ENCODE measurements at regions not wholly inside any gene's neighbourhood (a gene's known extent, or its start where the extent isn't known, plus 50 kb on each side); places are given as distances from the start of the nearest gene placed in this dataset.

DNA sequence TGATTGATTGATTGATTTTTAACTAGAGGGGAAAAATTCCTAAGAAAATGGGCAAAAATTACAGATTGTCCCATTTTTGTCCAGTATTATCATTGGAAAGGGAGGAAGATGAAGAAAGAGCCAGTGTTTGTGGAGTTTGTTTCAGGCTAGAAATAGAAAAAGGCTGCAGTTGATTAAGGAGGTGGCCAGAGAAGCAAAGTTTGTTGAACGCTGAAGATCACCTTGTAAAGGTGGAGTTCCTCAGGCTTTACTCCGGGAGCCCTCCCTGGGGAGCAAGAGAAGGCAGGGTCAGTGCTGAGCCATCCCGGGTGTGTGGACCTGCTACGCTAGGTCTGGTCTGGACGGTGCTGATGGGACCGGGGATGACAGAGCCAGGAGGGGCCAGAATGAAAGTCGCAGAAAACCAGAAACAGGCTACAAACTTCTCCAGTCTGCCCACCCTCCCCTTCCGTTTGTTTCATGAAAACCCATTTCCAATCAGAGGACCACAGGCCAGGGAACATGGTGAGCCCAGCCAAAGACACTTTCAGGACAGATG is 222.6 kb upstream of the FOXF1 start:
- FAIRE-seq (no peak), DNase-seq (ENCODE audit: insufficient read length) (no peak)
- TF ChIP-seq POLR2A (IDR thresholded peaks at IDR 0.05; ENCODE audit: low read depth, low read length), result no peak
- no peak for TF ChIP-seq TAF1 (IDR thresholded peaks at IDR 0.05; ENCODE audit: borderline replicate concordance, low read depth, low read length)
- TF ChIP-seq POLR2AphosphoS5 (IDR thresholded peaks at IDR 0.05; ENCODE audit: low read depth, low read length), result no peak

DNA sequence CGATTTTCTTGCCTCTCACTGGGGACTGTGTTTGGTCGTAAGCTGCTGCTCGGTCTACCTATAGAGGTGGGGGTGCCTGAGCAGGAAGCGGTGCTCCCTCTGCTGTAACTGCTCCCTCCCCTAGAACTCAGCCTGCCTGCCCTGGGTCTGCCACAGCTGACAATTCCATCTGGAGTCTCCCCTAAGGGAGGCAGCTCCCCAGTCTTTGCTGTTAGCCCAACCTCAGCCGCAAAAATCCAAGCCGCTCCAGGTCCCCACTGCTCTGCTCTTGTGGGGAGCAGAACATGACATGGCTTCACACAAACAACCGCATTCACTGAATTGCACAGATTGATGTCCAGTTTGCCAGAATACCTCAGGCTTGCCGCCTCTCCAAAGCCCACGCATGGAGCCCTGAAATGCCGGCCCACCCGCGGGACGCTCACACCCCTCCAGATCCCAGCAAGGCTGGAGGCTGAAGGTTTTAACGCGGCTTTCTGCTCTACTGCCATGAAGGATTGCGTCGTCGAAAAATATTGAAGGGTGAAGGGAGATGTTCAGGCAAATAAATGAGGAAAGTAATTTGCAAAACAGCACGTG is 221.5 kb upstream of the FOXF1 start:
- no peak for TF ChIP-seq POLR2A (IDR thresholded peaks at IDR 0.05; ENCODE audit: low read depth, low read length)
- no peak for TF ChIP-seq TAF1 (IDR thresholded peaks at IDR 0.05; ENCODE audit: borderline replicate concordance, low read depth, low read length)
- no peak for TF ChIP-seq POLR2AphosphoS5 (IDR thresholded peaks at IDR 0.05; ENCODE audit: low read depth, low read length)
- FAIRE-seq (no peak), DNase-seq (ENCODE audit: insufficient read length) (no peak)

DNA sequence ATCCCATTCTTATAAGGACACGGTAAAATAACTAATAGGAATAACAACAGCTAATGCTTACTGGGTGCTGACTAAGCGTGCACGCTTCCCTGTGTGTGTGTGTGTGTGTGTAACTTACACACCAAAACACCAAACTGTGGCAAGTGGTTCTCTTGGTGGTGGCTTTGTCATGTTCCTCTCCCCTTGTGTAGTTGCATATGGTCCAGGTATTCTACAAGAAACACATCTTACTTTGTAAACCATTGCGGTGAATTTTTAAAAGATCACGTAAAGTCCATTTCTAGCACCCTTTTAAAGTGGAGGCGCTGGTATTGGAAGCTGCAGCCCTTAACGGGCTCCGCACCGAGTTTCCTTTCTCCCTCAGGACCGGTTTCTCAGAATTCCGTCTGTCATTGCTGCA is 221.0 kb upstream of the FOXF1 start:
- no peak for FAIRE-seq
- no peak for DNase-seq (ENCODE audit: insufficient read length)
- TF ChIP-seq TAF1 (IDR thresholded peaks at IDR 0.05; ENCODE audit: borderline replicate concordance, low read depth, low read length) (no peak), POLR2AphosphoS5 (IDR thresholded peaks at IDR 0.05; ENCODE audit: low read depth, low read length) (no peak), POLR2A (IDR thresholded peaks at IDR 0.05; ENCODE audit: low read depth, low read length) (no peak)

DNA sequence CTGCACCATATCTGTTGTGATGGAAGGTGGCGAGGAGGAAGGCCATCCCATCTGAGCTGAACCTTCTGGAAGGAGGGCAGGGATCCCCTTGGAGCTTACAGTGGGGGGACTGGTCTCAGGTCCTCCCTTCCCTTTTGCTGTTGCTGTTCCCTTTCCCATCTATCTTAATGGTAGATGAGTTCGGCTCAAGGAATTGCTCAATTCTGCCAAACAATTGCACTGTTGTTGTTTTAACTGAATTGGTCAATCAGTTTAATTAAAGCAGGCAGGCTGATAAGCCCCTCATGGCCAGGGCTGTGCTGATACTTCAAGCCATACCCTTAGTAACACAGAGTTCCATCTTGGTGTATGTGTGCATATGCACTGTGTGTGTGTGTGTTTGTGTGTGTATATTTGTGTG is 220.4 kb upstream of the FOXF1 start:
- DNase-seq (ENCODE audit: insufficient read length) (no peak), FAIRE-seq (no peak)
- TF ChIP-seq POLR2A (IDR thresholded peaks at IDR 0.05; ENCODE audit: low read depth, low read length) (no peak), TAF1 (IDR thresholded peaks at IDR 0.05; ENCODE audit: borderline replicate concordance, low read depth, low read length) (no peak), POLR2AphosphoS5 (IDR thresholded peaks at IDR 0.05; ENCODE audit: low read depth, low read length) (no peak)

DNA sequence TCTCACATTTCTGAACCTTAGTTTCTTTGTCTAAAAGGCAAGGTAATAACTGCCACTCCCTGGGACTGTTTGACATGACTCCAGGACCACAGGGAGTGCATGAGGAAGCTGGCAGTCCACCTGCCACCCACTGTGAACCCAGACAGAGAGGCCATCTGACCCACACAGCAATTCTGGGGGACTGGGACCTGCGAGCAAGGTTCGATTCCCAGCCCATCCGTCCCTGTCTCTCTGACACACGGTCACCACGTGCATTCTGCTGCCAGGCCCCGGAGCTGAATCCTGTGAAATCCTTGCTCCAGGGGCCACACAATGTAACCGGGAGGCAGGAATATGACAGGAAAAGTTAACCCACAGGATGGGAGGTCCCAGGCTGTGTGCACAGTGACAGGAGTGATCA is 218.8 kb upstream of the FOXF1 start:
- TF ChIP-seq POLR2A (IDR thresholded peaks at IDR 0.05; ENCODE audit: low read depth, low read length) (no peak), TAF1 (IDR thresholded peaks at IDR 0.05; ENCODE audit: borderline replicate concordance, low read depth, low read length) (no peak), POLR2AphosphoS5 (IDR thresholded peaks at IDR 0.05; ENCODE audit: low read depth, low read length) (no peak)

DNA sequence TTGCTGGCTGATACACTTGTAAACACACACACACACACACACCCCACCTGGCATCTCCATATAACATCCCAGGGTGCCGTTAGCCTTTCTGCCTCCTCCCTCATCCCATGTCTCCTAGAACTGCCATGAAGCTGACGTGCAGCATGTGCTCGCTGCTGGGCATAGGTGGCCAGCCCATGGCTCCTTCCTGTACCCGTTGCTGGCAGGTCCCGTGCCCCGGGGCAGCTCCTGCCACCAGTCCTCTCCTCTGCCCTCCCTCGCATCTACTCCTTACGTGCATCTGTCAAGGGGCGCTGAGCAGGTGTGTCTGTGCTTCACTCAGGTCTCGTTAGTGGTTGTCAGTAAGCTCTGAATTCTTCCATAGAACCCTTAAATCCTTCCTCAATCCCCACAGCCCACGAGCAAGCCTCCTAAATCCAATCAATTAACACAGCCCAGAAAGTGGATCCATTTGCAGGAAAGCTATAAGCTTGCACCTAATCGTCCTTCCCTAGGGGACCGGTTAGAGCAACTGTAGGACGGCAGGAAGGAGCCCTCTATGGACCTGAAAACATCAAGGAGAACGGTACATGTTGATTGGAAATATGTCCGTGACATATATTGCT is 218.1 kb upstream of the FOXF1 start:
- no peak for FAIRE-seq

More for the DNA sequence above, 218.8 kb upstream of the FOXF1 start:
- no peak for DNase-seq (ENCODE audit: insufficient read length)
- FAIRE-seq, result no peak

DNA sequence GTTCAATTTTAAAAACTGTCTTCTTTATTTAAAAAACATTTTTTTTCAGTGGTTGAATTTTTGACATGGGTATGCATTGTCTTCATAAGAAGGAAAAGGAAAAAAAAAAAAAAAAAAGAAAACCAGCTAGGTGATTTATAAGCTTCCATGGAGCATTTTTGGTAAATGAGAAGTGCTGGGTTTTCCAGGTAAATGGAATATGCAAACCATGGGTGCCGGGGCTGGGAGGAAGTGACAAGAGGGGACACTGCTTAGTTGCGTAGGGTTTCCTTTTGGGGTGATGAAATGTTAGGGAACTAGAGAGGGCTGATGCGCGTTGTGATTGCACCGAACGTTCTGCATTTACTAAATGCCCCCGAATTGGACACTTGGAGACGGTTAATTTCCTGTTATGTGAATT is 217.4 kb upstream of the FOXF1 start:
- FAIRE-seq, result no peak
- no peak for DNase-seq (ENCODE audit: insufficient read length)
- no peak for TF ChIP-seq POLR2AphosphoS5 (IDR thresholded peaks at IDR 0.05; ENCODE audit: low read depth, low read length)
- no peak for TF ChIP-seq TAF1 (IDR thresholded peaks at IDR 0.05; ENCODE audit: borderline replicate concordance, low read depth, low read length)
- no peak for TF ChIP-seq POLR2A (IDR thresholded peaks at IDR 0.05; ENCODE audit: low read depth, low read length)

More for the DNA sequence above, 218.1 kb upstream of the FOXF1 start:
- no peak for TF ChIP-seq POLR2AphosphoS5 (IDR thresholded peaks at IDR 0.05; ENCODE audit: low read depth, low read length)
- no peak for TF ChIP-seq POLR2A (IDR thresholded peaks at IDR 0.05; ENCODE audit: low read depth, low read length)
- no peak for TF ChIP-seq TAF1 (IDR thresholded peaks at IDR 0.05; ENCODE audit: borderline replicate concordance, low read depth, low read length)
- no peak for DNase-seq (ENCODE audit: insufficient read length)

DNA sequence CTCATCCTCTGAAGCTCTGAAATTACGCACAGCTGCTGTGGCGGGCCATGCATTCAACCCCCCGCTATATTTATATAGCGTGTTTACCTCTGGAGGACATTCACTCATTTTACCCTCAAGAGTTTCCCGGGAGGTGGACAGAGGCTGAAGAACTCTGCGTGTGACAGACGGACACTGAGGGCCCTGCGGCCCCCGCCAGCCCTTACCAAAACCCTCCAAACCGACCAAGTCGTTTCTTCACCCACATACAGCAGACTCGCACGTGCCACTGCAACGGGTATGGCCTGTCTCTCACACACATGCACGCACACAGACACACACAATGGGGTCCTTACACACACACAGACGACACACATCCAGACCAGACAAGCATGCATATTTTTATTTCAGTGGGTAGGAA is 216.4 kb upstream of the FOXF1 start:
- DNase-seq (ENCODE audit: insufficient read length) (no peak), FAIRE-seq (no peak)
- TF ChIP-seq TAF1 (IDR thresholded peaks at IDR 0.05; ENCODE audit: borderline replicate concordance, low read depth, low read length) (no peak), POLR2A (IDR thresholded peaks at IDR 0.05; ENCODE audit: low read depth, low read length) (no peak), POLR2AphosphoS5 (IDR thresholded peaks at IDR 0.05; ENCODE audit: low read depth, low read length) (no peak)

DNA sequence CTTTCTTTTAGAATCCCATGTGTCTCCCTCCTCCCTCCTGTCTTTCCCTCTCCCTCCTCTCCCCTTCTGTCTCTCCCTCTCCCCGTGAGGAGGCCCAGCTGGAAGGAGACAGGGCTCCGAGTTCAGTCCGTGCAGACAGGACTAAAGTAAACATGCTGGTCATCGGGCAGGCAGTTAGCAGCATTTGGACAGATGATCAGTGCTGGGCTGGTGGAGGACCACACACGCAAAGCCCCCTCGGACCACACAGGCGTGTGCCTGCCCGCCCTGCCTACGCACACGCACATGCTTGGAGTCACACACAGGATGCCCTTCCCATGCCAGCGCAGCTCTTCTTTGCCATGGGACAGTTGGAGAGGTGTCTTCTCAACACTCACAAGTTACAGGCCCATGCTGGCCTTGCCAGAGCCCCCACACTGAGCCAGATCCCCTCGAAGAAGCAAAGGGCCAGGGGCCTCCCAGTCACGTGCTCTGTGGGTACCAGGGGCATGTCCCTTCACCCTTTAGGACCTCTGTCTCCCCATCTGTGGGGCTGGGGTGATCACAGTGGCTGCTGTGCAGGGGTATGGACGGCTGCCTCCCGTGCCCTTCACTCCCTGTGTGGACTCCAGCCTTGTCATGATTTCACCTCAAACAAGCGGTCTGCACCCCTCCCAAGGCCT is 215.7 kb upstream of the FOXF1 start:
- FAIRE-seq, result no peak
- TF ChIP-seq TAF1 (IDR thresholded peaks at IDR 0.05; ENCODE audit: borderline replicate concordance, low read depth, low read length) (no peak), POLR2AphosphoS5 (IDR thresholded peaks at IDR 0.05; ENCODE audit: low read depth, low read length) (no peak), POLR2A (IDR thresholded peaks at IDR 0.05; ENCODE audit: low read depth, low read length) (no peak)

DNA sequence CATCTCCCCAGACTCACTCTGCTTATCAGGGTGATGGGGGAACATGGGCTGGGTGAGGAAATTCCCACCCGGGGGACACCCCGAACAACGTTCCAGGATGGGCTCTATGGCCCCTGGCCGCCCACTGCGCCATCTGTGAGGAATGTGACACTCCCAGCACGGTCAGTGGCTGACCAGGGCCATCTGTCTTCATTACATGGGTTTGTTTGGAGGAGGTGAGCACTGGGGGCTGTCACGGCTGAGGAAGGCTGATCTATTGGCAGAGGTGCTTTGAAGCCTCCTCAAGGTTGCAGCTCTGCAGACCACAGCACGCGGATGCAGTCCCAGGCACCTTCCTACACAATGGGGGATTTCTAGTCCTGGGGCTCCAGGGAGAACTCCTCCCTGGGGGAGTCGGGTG is 214.1 kb upstream of the FOXF1 start:
- TF ChIP-seq POLR2A (IDR thresholded peaks at IDR 0.05; ENCODE audit: low read depth, low read length), result no peak
- TF ChIP-seq POLR2AphosphoS5 (IDR thresholded peaks at IDR 0.05; ENCODE audit: low read depth, low read length), result no peak
- no peak for TF ChIP-seq TAF1 (IDR thresholded peaks at IDR 0.05; ENCODE audit: borderline replicate concordance, low read depth, low read length)
- FAIRE-seq (no peak), DNase-seq (ENCODE audit: insufficient read length) (no peak)

More for the DNA sequence above, 215.7 kb upstream of the FOXF1 start:
- no peak for DNase-seq (ENCODE audit: insufficient read length)

DNA sequence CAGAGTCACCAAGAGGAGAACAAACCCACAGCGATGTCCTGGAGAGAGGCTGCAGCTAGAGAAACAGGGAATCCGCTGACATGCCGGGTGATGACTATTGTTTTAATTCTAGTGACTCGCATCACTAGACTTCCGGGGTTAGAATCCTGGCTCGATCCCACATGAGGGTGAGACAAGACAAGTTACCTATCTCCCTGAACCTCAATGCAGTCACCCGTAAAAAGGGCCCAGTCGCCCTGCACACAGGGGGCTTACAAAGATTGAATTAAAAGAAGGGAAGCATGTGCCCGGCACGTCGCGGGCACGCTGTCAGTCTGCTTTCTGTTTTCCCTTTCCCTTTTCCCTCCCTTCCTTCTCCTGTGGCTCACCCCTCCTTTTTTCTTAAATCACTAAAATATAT is 212.9 kb upstream of the FOXF1 start:
- TF ChIP-seq TAF1 (IDR thresholded peaks at IDR 0.05; ENCODE audit: borderline replicate concordance, low read depth, low read length), result no peak
- DNase-seq (ENCODE audit: insufficient read length) (no peak), FAIRE-seq (no peak)
